Heart left ventricle (tissue), 13 donors: ENCODE measurements at regions not wholly inside any gene's neighbourhood (a gene's known extent, or its start where the extent isn't known, plus 50 kb on each side); places are given as distances from the start of the nearest gene placed in this dataset.

ENCODE experiments used
- POLR2A ChIP-seq, 2 donors: fragments of 450-650 bp; IDR thresholded peaks; one replicate each; pipeline ENCODE4 v1.6.1; 2017; ENCODE audit warnings: antibody characterized with exemption in 2 of 2, mild to moderate bottlenecking in 2 of 2, moderate library complexity in 2 of 2
- TF ChIP-seq, protein P1 (sequence below), 12 donors: fragments of 200-600 bp; sonication (generic) in 4 of 12; IDR thresholded peaks; one replicate each; pipeline versions ENCODE4 v1.5.0 to v1.8.0; 2018 to 2022; ENCODE audit warnings: antibody characterized with exemption in 12 of 12, mild to moderate bottlenecking in 5 of 12
- donor health status: ischemic (EF 13 %, LVEDD 7.1; RV severe dilation, severe dysfunction).
- donor health status: DM: no; HTN: yes; CAD: no.
- donor health status: DM: no; HTN: no; CAD: no.
- donor health status: ischemic (EF 25% LVEDD 6.9; RV normal size, moderate dysfunction).
- donor health status: ischemic (EF 25% LVEDD 5.7; RV mildly dilated, moderate dysfunction).
- donor health status: ischemic (EF 35%, LVEDD 5.7; RV mildly dilated, moderate dysfunction).
- donor health status: nonischemic (EF 11% LVEDD 7.7; RV severe dilation, severe dysfunction).
- donor health status: DM: yes; HTN: yes; CAD: no.
- donor health status: PGD.
- donor health status: ischemic (EF 29% LVEDD 5.4; RV normal size, mild dysfunction).
- donor health status: nonischemic (EF 23%, LVEDD 6.1; RV moderate dilation, normal function).

DNA sequence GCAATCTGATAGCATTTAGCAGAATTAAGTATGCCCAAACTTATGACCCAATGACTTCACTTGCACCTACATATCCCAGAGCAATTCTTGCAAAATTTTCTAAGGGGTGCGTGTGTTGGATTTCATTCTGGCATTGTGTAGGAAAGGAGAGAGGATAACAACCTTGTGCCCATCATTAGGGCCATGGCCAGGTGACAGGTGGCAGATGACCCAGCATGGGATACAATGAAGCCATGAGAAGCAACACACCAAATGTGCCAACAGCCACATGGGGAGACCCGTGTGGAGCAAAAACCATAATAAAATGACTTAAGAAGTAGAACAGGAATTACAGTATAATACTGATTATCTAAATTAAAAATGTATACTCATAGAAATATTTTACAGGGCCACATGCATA lies 166.9 kb upstream of the EPB41L3 start:
- TF ChIP-seq, protein P1, sequence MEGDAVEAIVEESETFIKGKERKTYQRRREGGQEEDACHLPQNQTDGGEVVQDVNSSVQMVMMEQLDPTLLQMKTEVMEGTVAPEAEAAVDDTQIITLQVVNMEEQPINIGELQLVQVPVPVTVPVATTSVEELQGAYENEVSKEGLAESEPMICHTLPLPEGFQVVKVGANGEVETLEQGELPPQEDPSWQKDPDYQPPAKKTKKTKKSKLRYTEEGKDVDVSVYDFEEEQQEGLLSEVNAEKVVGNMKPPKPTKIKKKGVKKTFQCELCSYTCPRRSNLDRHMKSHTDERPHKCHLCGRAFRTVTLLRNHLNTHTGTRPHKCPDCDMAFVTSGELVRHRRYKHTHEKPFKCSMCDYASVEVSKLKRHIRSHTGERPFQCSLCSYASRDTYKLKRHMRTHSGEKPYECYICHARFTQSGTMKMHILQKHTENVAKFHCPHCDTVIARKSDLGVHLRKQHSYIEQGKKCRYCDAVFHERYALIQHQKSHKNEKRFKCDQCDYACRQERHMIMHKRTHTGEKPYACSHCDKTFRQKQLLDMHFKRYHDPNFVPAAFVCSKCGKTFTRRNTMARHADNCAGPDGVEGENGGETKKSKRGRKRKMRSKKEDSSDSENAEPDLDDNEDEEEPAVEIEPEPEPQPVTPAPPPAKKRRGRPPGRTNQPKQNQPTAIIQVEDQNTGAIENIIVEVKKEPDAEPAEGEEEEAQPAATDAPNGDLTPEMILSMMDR (IDR thresholded peaks at IDR 0.05), result no peak
- TF ChIP-seq POLR2A (IDR thresholded peaks at IDR 0.05), result no peak
